ENCODE measurements at regions not wholly inside any gene's neighbourhood (a gene's known extent, or its start where the extent isn't known, plus 50 kb on each side); places are given as distances from the start of the nearest gene placed in this dataset.

- TF ChIP-seq CTCF (IDR thresholded peaks at IDR 0.05; ENCODE audit: control extremely low read depth in 1 of 3, insufficient read depth in 1 of 3, low read depth in 1 of 3, low read length in 3 of 3) (no peak), SIRT6 (IDR thresholded peaks at IDR 0.05; ENCODE audit: low read length) (no peak), RAD21 (IDR thresholded peaks at IDR 0.05 in 1 of 2, conservative IDR thresholded peaks at IDR 0.05 in 1 of 2; ENCODE audit: low read depth in 2 of 2, low read length in 2 of 2) (no peak), EGR1 (IDR thresholded peaks at IDR 0.05; ENCODE audit: borderline replicate concordance, low read depth, low read length) (no peak)
Observed at GRCh38 chr13:56134524-56134923, 1006.2 kb upstream of the PRR20A start (continued).

Data from H1 (cell line).